ENCODE measurements at regions not wholly inside any gene's neighbourhood (a gene's known extent, or its start where the extent isn't known, plus 50 kb on each side); places are given as distances from the start of the nearest gene placed in this dataset.
"Not testable (repeated sequence)": the region's sequence is repeated elsewhere in the genome, so short reads cannot be mapped to it uniquely, and the experiment has no call there.

DNA sequence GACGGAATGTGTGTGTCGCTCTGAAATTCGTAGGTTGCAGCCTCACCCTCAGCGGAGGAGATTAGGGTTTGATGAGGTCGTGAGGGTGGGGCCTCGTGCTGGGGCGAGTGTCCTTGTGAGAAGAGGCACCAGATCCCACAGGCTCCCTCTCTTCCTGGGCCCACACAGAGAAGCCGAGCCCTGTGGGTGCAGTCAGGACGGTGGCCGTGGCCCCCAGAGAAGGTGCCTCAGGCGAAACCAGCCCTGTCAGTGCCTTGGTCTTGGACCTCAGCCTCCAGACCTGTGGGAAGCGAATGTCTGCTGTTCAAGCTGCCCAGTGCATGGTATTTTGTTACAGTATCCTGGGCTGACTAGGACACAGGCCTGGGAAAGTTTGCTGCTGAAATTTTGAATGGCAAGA, 108.0 kb upstream of the ALKAL2 start:
- no peak for DNase-seq (ENCODE audit: low read depth)

DNA sequence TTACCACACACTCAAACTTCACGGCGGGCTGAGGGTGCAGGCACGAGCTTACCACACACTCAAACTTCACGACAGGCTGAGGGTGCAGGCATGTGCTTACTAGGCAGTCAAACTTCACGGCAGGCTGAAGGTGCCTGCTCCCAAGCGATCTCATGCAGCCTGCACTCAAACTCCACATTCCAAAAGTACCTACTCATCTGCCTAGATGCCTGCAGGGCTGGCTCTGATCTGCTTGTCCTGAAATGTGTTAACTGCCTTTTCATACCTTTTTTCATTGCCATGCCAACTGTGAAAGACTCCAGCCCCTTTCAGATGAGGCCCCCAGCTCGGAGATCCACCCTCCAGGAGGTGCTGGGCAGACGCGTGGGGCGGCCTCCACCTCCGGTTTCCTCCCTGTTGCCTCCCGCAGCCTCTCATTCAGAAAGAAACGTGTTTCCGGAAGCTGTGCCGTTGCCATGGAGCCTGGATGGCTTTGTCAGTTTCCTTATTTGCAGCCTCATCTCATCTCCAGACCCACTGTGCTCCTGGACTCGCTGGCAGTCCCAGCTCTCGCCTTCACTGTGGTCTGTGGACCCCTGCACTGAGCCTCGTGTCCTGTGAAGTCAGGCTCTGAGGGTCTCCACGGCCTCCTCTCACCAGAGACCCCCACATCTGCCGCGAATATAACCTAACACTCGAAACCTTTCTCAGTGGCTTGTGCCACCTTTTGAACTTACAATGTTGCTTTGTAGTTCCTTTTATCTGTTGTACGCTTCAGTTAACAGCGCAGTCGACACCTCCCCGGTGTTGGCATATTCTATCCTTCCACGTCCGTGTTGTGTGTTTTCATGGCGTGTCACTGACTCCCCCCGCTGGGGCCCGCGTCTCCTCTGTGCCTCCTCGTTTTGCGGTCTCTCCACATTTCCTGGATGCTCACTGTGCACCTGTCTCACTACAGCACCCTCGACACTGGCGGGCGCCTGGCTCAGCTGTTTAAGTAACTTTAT, 106.1 kb upstream of the ALKAL2 start:
- DNase-seq (ENCODE audit: low read depth) = no peak

DNA sequence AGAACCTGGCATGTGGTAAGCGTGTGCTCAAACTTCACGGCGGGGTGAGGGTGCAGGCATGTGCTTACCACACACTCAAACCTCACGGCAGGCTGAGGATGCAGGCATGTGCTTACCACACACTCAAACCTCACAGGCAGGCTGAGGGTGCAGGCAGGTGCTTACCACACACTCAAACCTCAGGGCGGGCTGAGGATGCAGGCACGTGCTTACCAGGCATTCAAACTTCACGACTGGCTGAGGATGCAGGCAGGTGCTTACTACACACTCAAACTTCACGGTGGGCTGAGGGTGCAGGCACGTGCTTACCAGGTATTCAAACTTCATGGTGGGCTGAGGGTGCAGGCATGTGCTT, 105.0 kb upstream of the ALKAL2 start:
- DNase-seq (ENCODE audit: low read depth) = no peak

- DNase-seq (ENCODE audit: low read depth) = no peak
These were observed 104.5 kb upstream of the ALKAL2 start for GRCh38 chr2:392181-392925.

GRCh38 chr2:391696-392095, 103.8 kb upstream of the ALKAL2 start:
- no peak for DNase-seq (ENCODE audit: low read depth)

DNA sequence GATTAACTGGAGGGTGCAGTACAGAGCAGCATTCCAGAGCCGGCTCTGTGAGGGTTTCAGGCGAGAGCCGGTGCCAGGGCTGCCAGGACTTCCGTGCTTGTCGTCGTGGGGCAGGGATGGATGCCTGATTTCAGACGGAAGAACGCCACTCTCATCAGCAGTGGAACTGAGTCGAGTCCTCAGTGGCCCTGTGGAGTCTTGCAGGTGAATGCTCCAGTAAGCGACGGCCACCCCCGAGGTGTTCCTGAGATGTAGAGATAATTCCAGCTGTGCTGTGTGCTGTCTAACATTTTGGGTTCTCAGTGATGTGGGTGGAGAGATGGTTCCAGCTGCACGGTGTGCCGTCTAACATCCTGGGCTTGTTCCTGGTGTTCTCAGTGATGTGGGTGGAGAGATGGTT, 103.1 kb upstream of the ALKAL2 start:
- no peak for DNase-seq (ENCODE audit: low read depth)

- DNase-seq (ENCODE audit: low read depth) = not testable (repeated sequence)
These were observed 102.1 kb upstream of the ALKAL2 start for GRCh38 chr2:389985-390384.

- not testable (repeated sequence) for DNase-seq (ENCODE audit: low read depth)
These were observed 100.9 kb upstream of the ALKAL2 start for GRCh38 chr2:388752-389151.

DNA sequence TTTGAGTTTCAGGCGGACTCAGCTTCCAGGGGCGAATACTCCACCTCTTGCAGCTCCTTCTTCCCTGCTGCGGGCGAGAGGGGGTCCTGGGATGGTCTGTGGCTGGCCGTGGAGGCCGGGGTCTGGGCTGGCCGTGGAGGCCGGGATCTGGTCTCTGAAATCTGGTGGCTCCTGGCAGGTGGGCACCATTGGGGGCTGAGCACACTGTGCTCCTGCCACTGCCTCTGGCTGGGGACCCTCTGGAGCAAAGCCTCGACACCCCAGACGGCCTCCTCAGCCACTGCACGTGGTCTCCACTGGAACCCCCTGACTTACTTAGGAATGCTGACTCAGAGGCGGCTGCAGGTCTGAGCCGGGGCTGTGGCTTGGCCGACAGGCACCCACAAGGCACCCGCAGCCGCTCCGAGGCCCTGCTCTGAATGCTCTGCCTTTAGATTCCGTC, 100.1 kb upstream of the ALKAL2 start:
- DNase-seq (ENCODE audit: low read depth) = no peak

DNA sequence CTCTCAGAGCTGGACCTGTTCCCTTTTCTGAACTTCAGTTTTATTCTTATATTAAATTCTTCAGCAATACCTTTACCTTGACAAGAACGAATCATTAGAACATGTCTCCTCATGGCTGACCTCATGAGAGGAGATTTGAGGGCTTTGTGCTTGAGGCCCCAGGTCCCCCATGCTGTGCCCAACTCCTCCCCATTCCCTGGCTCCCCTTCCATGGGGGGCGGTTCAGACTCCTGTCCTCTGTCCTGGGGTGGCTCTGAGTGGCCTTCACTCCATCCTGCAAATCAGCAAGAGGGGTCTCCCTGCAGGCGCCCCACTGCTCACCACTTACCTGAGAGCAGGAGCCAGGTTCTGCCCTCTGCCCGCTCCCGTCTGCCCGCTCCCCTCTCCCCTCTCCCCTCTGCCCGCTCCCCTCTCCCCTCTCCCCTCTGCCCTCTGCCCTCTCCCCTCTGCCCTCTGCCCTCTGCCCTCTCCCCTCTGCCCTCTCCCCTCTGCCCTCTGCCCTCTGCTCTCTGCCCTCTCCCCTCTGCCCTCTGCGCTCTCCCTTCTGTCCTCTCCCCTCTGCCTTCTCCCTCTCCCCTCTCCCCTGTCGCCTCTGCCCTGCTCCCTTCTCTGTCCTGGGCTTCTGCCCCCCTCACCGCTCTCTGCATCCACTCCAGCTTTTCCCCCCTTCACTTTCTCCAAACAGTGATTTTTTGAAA, 98.7 kb upstream of the ALKAL2 start:
- no peak for DNase-seq (ENCODE audit: low read depth)

GRCh38 chr2:385785-386184, 97.9 kb upstream of the ALKAL2 start:
- DNase-seq (ENCODE audit: low read depth) = no peak

DNA sequence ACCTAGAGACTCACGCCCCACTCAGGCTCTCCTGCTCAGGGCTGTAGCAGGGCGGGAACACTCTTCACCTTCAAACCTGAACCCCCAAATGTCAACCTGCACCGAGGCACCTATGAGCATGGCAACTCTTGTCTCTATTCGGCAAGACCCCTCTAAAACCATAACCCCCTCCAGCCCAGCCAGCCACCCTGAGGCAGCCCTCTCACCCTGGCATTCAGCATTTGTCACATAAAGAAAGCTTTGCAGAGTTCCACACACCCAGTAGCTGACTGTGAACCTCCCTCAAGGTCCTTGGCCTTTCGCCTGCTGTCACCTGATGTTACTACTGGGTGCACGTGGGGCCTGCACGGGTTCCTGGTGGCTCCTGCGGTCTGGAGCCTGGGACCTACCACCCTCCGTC, 97.2 kb upstream of the ALKAL2 start:
- no peak for DNase-seq (ENCODE audit: low read depth)

DNA sequence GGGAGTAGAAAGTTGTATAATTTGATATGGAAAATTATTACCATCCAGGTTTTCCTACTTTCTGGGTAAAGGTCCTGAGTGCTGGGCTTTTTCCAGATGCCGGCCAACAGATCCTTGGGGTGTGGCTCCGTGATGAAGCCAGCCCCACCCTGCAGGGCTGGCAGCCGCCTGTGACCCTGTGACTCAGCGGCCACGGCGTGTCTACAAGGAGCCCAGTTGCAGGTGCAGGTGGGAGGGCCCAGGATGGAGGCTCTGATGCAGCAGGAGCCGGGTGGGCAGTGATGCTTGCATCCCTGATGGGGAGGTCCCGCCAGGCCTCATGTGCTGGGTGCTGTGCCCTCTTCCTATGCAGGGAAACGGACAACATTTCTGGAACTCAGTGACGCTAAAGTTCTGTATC, 96.0 kb upstream of the ALKAL2 start:
- no peak for DNase-seq (ENCODE audit: low read depth)

GRCh38 chr2:383178-383577, 95.3 kb upstream of the ALKAL2 start:
- no peak for DNase-seq (ENCODE audit: low read depth)

- no peak for DNase-seq (ENCODE audit: low read depth)
These were observed 94.8 kb upstream of the ALKAL2 start for GRCh38 chr2:382728-383022.

DNA sequence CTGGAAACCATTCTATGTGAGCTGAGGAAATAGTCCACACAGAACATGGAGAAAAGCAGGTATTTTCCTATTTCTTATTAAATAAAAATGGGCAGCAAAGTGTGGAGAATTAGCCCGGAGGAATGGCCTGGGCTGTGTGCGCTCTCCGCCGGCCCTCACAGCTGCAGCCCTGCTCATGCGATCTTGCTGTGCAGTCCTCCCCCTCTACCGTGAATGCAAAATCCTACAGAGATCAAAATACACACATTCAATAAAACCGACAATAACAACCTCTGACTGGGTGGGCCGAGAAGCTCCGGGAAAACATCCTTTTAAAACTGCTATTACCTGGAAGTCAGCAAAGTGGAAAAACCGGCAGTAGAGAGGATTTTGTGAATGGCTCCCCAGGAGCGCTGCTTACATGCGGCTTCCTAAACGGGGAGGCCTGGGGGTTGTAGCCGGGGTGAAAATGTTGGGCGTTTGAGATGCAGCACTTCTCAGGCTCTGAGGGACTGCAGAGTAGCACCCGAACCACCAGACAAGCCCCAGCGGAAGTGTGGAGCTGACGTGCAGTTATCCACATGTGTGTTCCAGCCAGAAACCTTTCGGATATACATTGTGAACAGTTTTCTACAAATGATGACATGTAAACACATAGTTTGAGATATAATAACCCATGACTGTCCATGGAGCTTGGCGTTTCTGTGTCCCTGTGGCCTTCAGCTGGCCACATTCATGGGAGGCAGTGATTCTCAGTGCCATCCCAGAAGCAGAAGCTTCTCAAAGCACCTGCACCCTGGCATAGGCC, 94.2 kb upstream of the ALKAL2 start:
- DNase-seq (ENCODE audit: low read depth) = no peak

DNA sequence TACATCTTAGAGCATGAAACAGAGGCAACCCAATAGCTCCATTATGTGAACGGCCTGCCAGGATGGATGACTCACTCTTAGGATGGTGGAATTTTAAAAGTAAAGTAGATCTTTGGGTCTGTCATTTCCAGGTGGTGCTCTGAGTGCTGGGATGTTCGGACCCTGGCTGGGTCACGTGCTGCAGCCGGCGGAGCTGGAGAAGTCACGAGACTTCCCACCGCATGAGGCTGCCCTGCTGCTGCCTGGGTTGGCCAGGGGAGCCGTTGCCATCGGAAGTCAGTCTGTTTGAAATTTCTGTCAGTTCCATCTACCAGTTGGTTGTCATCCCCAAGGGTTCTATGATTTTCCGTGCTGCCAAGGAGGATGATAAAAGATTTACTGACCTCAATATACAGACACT, 93.3 kb upstream of the ALKAL2 start:
- no peak for DNase-seq (ENCODE audit: low read depth)

GRCh38 chr2:380772-381171, 92.9 kb upstream of the ALKAL2 start:
- DNase-seq (ENCODE audit: low read depth) = no peak

GRCh38 chr2:380221-380620, 92.3 kb upstream of the ALKAL2 start:
- no peak for DNase-seq (ENCODE audit: low read depth)

DNA sequence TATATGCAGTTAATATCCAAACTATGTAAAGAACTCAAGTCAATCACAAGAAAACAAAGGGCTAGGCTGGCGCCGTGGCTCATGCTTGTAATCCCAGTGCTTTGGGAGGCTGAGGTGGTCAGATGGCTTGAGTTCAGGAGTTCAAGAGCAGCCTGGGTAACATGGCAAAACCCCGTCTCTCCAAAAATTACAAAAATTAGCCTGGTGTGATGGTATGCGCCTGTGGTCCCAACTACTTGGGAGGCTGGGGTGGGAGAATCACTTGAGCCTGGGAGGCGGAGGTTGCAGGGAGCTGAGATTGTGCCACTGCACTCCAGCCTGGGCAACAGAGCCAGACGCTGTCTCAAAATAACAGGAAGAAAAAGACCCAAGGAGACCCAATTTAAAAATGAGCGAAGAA, 91.9 kb upstream of the ALKAL2 start:
- DNase-seq (ENCODE audit: low read depth) = no peak

DNA sequence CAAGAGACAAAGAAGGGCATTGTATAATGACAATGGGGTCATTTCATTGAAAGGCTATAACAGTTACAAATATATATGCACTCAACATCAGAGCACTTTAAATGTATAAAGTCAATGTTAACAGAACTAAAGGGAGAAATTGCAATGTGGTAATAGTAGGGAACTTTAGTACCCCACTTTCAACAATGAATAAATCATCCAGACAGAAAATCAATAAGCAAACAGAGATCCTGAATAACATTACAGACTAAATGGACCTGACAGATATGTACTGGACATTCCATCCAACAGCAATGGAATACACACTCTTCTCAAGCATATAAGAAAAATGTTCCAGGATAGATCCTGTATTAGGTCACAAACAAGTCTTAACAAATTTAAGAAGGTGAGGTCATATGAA, 90.5 kb upstream of the ALKAL2 start:
- no peak for DNase-seq (ENCODE audit: low read depth)

DNA sequence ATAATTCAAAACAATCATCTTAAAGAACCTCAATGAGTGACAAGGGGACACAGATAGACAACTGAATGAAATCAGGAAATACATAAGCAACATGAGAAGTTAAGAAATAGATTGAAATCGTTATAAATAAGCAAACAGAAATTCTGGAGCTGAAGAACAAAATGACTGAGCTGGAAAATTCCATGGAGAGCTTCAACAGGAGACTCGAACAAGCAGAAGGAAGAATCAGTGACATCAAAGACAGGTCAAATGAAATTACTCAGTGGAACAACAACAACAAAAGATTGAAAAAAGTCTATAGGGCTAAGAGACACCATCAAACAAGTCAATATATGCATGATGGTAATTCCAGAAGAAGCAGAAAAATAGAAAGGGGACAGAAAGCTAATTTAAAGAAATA, 89.5 kb upstream of the ALKAL2 start:
- DNase-seq (ENCODE audit: low read depth) = no peak

All from stromal cell of bone marrow (primary cell).